Kidney (tissue), 13 donors: ENCODE measurements at regions not wholly inside any gene's neighbourhood (a gene's known extent, or its start where the extent isn't known, plus 50 kb on each side); places are given as distances from the start of the nearest gene placed in this dataset.
A peak's percentile ranks its signal among the peaks of the same experiment; 100 is the strongest.

Experiments used
- DNase-seq, 5 donors: peaks; one replicate each; pipeline ENCODE4 v3.0.0-alpha.2; 2013 to 2020
- FAIRE-seq: peaks from 2 replicates; lab custom pipeline; 2012; peaks lifted over from hg19 to GRCh38; lab: Jason Lieb, UNC
- H3K27ac ChIP-seq, 2 donors: one replicate each; pipeline ENCODE4 v1.7.0; 2013; ENCODE audit warnings: low read depth in 2 of 2, low read length in 2 of 2, inconsistent platforms in 1 of 2
- H3K27me3 ChIP-seq: one replicate; pipeline ENCODE4 v1.7.1; 2013; ENCODE audit warnings: low read length, inconsistent platforms; ENCODE audit not compliant: control insufficient read depth, insufficient read depth
- H3K36me3 ChIP-seq, 3 donors: one replicate each; pipeline versions ENCODE4 v1.7.0 to v1.7.1; 2013; ENCODE audit warnings: low read length in 3 of 3, control low read depth in 1 of 3, inconsistent platforms in 1 of 3; ENCODE audit not compliant: insufficient read depth in 3 of 3, control insufficient read depth in 2 of 3
- H3K4me1 ChIP-seq, 3 donors: one replicate each; pipeline versions ENCODE4 v1.7.0 to v1.7.1; 2013; ENCODE audit warnings: low read length in 3 of 3, inconsistent platforms in 1 of 3, low read depth in 1 of 3; ENCODE audit not compliant: control insufficient read depth in 2 of 3, insufficient read depth in 2 of 3
- H3K4me3 ChIP-seq, 3 donors: one replicate each; pipeline versions ENCODE4 v1.7.0 to v1.8.1; 2013; ENCODE audit warnings: low read length in 3 of 3, control low read depth in 1 of 3, inconsistent platforms in 1 of 3
- H3K9ac ChIP-seq, 3 donors: one replicate each; pipeline versions ENCODE4 v1.7.0 to v1.7.1; 2013; ENCODE audit warnings: low read length in 3 of 3, control low read depth in 1 of 3, inconsistent platforms in 1 of 3
- H3K9me3 ChIP-seq, 3 donors: one replicate each; pipeline versions ENCODE4 v1.7.0 to v1.7.1; 2013; ENCODE audit warnings: low read length in 3 of 3, control low read depth in 1 of 3, inconsistent platforms in 1 of 3; ENCODE audit not compliant: control insufficient read depth in 2 of 3, insufficient read depth in 1 of 3
- intact Hi-C: fragments of 100-400 bp; cut with DNase I; formaldehyde crosslinking; loops from one replicate; pipeline ENCODE4 v1.11.1; 2022
- TF ChIP-seq, protein P1 (sequence below): IDR thresholded peaks from 3 replicates; pipeline ENCODE4 v1.5.1; 2012; ENCODE audit warnings: mild to moderate bottlenecking, moderate library complexity, borderline replicate concordance; ENCODE audit not compliant: insufficient read depth; ENCODE audit errors: extremely low read depth
- donor health status: control.
- donor health status: control.
- donor health status: control.
- donor health status: control.
- donor health status: control.
- donor health status: DM: yes; HTN: yes; CAD: no.
- donor health status: Normal renal cell carcinoma (clear cell type).

DNA sequence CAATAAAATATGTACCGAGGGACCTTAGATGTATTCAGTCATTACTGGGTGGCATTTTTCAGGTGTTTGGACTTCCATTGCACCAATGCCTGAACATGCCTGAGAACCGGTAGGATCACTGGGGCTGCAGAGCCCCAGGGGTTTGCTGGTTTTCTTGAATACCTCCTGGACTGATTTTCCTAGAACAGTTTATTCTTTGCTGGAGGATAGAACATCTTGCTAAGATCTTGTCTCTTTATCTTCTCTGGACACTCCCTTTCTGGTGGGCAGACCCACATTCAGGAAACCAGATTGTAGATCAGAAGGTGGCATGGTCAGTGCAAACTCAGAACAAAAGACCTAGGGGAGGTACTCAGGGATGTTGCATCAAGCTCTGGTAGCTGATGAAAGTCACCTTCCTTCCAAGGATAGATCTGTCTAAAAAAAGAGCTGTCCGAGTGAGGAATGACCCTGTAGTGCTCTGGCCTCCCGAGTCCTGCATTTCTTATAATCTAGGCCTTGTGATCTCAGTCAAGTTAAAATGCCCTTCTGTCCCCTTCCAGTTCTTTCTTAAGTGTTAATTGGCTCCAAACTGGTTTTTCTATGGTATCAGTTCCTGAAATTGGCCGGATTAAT lies 84.8 kb downstream of the CLDN34 start:
- DNase-seq = no peak
- intact Hi-C loops = no loop called here
- Histone ChIP-seq H3K9me3 (no peaks in the 10 kb centered on the region), H3K9ac (no peak overlapping the region), H3K27me3 (no peaks in the 10 kb centered on the region), H3K27ac (no peak overlapping the region), H3K4me3 (no peak overlapping the region), H3K4me1 (peaks cover 0 to 11% (median 0%) of the 10 kb centered on the region in 3 donors), H3K36me3 (no peaks in the 10 kb centered on the region)
- TF ChIP-seq, protein P1, sequence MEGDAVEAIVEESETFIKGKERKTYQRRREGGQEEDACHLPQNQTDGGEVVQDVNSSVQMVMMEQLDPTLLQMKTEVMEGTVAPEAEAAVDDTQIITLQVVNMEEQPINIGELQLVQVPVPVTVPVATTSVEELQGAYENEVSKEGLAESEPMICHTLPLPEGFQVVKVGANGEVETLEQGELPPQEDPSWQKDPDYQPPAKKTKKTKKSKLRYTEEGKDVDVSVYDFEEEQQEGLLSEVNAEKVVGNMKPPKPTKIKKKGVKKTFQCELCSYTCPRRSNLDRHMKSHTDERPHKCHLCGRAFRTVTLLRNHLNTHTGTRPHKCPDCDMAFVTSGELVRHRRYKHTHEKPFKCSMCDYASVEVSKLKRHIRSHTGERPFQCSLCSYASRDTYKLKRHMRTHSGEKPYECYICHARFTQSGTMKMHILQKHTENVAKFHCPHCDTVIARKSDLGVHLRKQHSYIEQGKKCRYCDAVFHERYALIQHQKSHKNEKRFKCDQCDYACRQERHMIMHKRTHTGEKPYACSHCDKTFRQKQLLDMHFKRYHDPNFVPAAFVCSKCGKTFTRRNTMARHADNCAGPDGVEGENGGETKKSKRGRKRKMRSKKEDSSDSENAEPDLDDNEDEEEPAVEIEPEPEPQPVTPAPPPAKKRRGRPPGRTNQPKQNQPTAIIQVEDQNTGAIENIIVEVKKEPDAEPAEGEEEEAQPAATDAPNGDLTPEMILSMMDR = no peak
- FAIRE-seq = no peak

DNA sequence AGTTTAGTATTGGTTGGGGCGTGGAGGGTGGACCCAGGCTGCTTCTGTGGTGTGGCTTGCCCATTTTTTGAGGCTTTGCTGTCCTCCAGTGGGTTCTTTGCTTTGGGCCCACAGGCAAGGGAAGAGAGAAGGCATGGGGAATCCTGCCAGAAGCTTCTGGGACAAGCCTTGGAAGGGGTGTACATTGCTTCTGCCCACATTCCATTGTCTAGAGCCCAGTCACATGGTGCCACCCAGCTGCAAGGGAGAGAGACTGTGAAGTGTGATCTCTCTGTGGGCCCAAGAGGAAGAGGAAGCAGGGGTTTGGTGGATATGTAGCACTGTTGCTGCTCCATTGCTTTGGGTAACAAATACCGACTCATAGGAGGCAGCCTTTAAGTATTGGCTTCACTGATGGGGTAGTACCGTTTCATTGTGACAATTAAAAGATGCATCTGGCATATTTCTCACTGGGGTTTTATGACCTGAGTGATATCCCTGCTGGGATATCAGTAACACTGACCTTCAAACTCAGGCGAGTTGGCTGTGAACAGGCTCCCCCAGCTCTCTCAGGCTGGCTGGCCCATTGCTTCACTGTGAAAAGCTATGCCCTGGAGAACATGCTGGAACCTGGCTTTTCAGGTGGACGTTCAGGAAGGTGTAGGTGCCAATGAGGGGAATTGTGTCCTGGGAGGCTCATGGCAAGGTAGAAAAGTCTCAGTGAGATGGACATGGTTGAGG lies 85.9 kb downstream of the CLDN34 start:
- peak overlapping the region in 1 of 2 donors; percentile 28 for H3K27ac ChIP-seq
- H3K9ac ChIP-seq = no peak overlapping the region
- no peak for DNase-seq

DNA sequence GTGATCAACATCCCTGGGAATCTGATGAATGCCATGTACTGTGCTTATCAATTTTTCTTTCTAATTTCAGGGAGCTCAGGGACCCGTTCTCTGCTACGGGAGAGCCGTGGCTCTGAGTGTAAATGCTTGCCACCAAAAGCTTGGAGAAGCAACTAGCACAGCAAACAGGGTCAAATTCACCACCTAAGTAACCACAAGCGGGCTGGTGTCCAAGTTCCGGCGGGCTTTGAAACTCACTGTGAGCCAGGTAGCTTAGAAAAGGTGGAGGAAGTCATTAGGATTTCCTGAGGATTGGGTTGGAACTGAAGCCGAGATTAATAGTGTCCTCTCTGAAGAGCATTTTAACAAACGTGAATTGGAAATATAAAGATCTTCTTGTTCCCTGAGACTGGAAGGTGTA lies 87.2 kb downstream of the CLDN34 start:
- FAIRE-seq (no peak), DNase-seq (no peak)
- TF ChIP-seq, protein P1 = no peak
- Histone ChIP-seq H3K4me1 (peaks cover 0 to 9% (median 0%) of the 10 kb centered on the region in 3 donors), H3K27me3 (no peaks in the 10 kb centered on the region), H3K36me3 (no peaks in the 10 kb centered on the region), H3K27ac (no peak overlapping the region), H3K9ac (no peak overlapping the region), H3K4me3 (no peak overlapping the region), H3K9me3 (no peaks in the 10 kb centered on the region)
- intact Hi-C loops = no loop called here

More for the DNA sequence above, 85.9 kb downstream of the CLDN34 start:
- intact Hi-C loops = no loop called here
- Histone ChIP-seq H3K27me3 (no peaks in the 10 kb centered on the region), H3K4me1 (peaks cover 0 to 11% (median 0%) of the 10 kb centered on the region in 3 donors), H3K4me3 (no peak overlapping the region), H3K9me3 (no peaks in the 10 kb centered on the region), H3K36me3 (no peaks in the 10 kb centered on the region)
- TF ChIP-seq, protein P1 = no peak
- no peak for FAIRE-seq
